ENCODE measurements at regions not wholly inside any gene's neighbourhood (a gene's known extent, or its start where the extent isn't known, plus 50 kb on each side); places are given as distances from the start of the nearest gene placed in this dataset.

DNA sequence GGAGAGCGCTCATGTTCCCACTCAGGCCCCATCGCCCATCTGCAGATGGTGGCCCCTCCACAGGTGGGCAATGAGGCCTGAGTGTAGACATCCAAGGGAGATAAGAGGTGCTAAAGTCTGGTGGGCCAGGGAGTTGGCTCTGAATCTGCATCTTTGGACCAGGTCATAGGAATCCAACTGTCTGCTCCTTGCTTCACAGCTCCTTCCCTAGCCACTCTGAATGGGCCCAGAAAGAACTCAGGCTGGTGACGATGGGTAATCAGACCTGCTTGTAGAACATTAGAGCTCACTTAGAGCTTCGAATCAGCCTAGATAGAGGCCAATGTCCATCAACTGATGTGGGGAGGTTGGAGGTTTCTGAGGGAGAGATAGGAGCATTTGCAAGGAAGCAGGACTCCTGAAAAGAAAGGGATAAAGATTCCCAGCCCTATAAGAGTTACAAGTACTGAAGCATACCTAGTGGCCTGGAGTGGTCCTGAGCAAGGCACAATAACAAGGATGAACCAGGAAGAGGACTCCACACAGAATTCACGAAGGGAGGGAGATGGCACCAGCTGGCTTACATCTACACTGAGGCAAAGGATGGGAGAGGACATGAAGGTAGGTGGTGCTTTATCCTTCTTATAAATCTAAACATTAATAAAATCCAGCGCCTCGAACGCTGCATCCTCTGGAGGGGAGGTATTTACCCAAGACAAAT, 132.8 kb upstream of the ALDH1B1 start:
- Histone ChIP-seq H3K4me1 (ENCODE audit: control insufficient read depth, low read length) (no peaks in the 10 kb centered on the region), H3K27me3 (ENCODE audit: control insufficient read depth, low read length) (peaks cover 2% of the 10 kb centered on the region; the same call in 1 of the 2 replicates), H3K4me3 (ENCODE audit: low read length) (no peak overlapping the region), H3F3A (ENCODE audit: control insufficient read depth, insufficient read depth) (no peaks in the 10 kb centered on the region), H4K20me1 (ENCODE audit: control insufficient read depth, insufficient read depth, low read depth, low read length) (no peaks in the 10 kb centered on the region), H3K36me3 (ENCODE audit: control insufficient read depth, low read length) (no peaks in the 10 kb centered on the region), H3K27ac (ENCODE audit: low read depth, low read length) (no peak overlapping the region), H3K9me3 (ENCODE audit: control insufficient read depth, insufficient read depth, low read length) (no peaks in the 10 kb centered on the region), H3K9me2 (replicated peaks; ENCODE audit: control insufficient read depth, low read length) (no peaks in the 10 kb centered on the region), H3K79me2 (ENCODE audit: control insufficient read depth, low read length) (no peaks in the 10 kb centered on the region), H3K4me2 (ENCODE audit: low read length) (no peak overlapping the region)
- TF ChIP-seq EZH2phosphoT487 (IDR thresholded peaks at IDR 0.05; ENCODE audit: borderline replicate concordance, low read length), result no peak
- TF ChIP-seq, protein P1, sequence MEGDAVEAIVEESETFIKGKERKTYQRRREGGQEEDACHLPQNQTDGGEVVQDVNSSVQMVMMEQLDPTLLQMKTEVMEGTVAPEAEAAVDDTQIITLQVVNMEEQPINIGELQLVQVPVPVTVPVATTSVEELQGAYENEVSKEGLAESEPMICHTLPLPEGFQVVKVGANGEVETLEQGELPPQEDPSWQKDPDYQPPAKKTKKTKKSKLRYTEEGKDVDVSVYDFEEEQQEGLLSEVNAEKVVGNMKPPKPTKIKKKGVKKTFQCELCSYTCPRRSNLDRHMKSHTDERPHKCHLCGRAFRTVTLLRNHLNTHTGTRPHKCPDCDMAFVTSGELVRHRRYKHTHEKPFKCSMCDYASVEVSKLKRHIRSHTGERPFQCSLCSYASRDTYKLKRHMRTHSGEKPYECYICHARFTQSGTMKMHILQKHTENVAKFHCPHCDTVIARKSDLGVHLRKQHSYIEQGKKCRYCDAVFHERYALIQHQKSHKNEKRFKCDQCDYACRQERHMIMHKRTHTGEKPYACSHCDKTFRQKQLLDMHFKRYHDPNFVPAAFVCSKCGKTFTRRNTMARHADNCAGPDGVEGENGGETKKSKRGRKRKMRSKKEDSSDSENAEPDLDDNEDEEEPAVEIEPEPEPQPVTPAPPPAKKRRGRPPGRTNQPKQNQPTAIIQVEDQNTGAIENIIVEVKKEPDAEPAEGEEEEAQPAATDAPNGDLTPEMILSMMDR (IDR thresholded peaks at IDR 0.05; ENCODE audit: low read depth, low read length, poor library complexity, severe bottlenecking), result no peak

DNA sequence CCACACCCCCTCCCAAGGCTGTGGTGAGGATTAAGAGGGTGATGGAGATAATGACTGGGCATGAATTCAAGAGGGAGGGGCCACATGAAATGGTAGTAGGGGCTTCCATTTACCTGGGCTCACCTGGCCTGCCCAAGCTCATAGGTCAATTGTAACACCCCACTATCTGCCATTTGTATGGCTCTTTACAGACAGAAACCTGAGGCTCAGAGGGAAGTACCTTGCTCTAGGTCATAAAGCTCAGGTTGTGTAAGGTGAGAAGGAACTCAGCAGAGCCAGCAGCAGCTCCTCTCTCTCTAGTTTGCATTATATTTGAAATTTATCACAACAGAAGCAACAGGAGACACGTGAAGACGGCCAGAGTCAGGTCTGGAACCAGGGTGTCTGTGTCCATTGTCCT, 133.4 kb upstream of the ALDH1B1 start:
- Histone ChIP-seq H3K36me3 (ENCODE audit: control insufficient read depth, low read length) (no peaks in the 10 kb centered on the region), H3K4me2 (ENCODE audit: low read length) (no peak overlapping the region), H3K9me2 (replicated peaks; ENCODE audit: control insufficient read depth, low read length) (no peaks in the 10 kb centered on the region), H3K4me1 (ENCODE audit: control insufficient read depth, low read length) (no peaks in the 10 kb centered on the region), H3K9me3 (ENCODE audit: control insufficient read depth, insufficient read depth, low read length) (no peaks in the 10 kb centered on the region), H3K27me3 (ENCODE audit: control insufficient read depth, low read length) (peaks cover 2% of the 10 kb centered on the region; the same call in 1 of the 2 replicates), H4K20me1 (ENCODE audit: control insufficient read depth, insufficient read depth, low read depth, low read length) (no peaks in the 10 kb centered on the region), H3K27ac (ENCODE audit: low read depth, low read length) (no peak overlapping the region), H3K4me3 (ENCODE audit: low read length) (no peak overlapping the region), H3F3A (ENCODE audit: control insufficient read depth, insufficient read depth) (no peaks in the 10 kb centered on the region), H3K79me2 (ENCODE audit: control insufficient read depth, low read length) (no peaks in the 10 kb centered on the region)
- TF ChIP-seq EZH2phosphoT487 (IDR thresholded peaks at IDR 0.05; ENCODE audit: borderline replicate concordance, low read length), result no peak

DNA sequence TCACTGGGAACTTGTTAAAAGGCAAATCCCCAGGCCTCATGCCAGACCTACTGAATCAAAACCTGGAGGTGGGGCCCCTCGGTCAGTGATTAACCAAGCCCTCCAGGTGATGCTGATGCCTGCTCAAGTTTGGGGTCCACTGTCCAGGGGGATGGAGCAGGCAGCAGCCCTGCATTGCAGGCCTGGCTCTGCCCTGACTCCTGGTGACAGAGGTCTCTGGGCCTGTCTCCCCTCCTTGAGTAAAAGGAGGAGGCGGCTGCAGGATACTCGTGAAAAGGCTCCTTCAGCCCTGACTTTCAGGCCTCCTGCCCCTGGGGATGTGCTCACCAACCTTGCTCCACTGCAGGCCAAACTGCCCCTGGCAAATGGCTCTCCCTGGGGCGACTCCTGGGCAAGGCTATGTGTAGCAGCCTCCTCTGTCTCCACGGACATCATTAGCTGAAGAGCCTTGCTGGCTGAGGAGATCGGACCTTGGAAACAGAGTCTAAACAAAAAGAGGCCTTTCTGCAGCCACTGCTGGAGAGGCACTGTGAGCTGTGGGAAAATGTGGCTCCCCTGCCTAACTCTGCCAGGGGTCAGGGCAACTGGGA, 134.8 kb upstream of the ALDH1B1 start:
- no peaks in the 10 kb centered on the region for H4K20me1 ChIP-seq (ENCODE audit: control insufficient read depth, insufficient read depth, low read depth, low read length)
- no peak overlapping the region for H3K4me3 ChIP-seq (ENCODE audit: low read length)
- no peak overlapping the region for H3K4me2 ChIP-seq (ENCODE audit: low read length)
- H3K27me3 ChIP-seq (ENCODE audit: control insufficient read depth, low read length), result 0 out of 2 replicates have a peak, but pooled peaks cover 7% of the 10 kb centered on the region
- H3K27ac ChIP-seq (ENCODE audit: low read depth, low read length), result no peak overlapping the region
- no peaks in the 10 kb centered on the region for H3F3A ChIP-seq (ENCODE audit: control insufficient read depth, insufficient read depth)
- H3K4me1 ChIP-seq (ENCODE audit: control insufficient read depth, low read length), result no peaks in the 10 kb centered on the region
- no peaks in the 10 kb centered on the region for H3K9me3 ChIP-seq (ENCODE audit: control insufficient read depth, insufficient read depth, low read length)
- H3K36me3 ChIP-seq (ENCODE audit: control insufficient read depth, low read length), result no peaks in the 10 kb centered on the region
- no peak for TF ChIP-seq EZH2phosphoT487 (IDR thresholded peaks at IDR 0.05; ENCODE audit: borderline replicate concordance, low read length)
- TF ChIP-seq, protein P1 (IDR thresholded peaks at IDR 0.05; ENCODE audit: low read depth, low read length, poor library complexity, severe bottlenecking), result no peak
- no peaks in the 10 kb centered on the region for H3K79me2 ChIP-seq (ENCODE audit: control insufficient read depth, low read length)
- H3K9me2 ChIP-seq (replicated peaks; ENCODE audit: control insufficient read depth, low read length), result no peaks in the 10 kb centered on the region

DNA sequence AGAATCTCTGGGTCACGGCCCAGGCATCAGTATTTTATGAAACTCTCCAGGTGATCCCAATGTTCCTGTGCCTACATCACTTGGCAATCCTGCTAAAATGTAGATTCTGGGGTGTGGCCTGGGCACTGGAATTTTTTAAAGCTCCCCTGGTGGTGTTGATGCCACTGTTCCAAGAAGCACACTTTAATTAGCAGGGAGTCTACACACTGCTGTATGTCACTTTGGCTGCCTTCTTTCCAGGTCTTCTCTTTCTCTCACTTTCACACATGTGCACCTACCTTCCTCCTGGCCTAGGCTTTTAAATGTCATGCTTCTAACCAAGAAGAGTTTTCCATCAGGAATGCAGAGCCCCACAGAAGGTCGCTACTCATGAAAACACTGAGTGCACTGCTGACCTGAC, 136.0 kb upstream of the ALDH1B1 start:
- TF ChIP-seq EZH2phosphoT487 (IDR thresholded peaks at IDR 0.05; ENCODE audit: borderline replicate concordance, low read length), result no peak
- H3K9me2 ChIP-seq (replicated peaks; ENCODE audit: control insufficient read depth, low read length), result no peaks in the 10 kb centered on the region
- no peaks in the 10 kb centered on the region for H3K9me3 ChIP-seq (ENCODE audit: control insufficient read depth, insufficient read depth, low read length)
- H3K36me3 ChIP-seq (ENCODE audit: control insufficient read depth, low read length), result no peaks in the 10 kb centered on the region
- H3K27me3 ChIP-seq (ENCODE audit: control insufficient read depth, low read length), result peaks cover 9% of the 10 kb centered on the region; the same call in 1 of the 2 replicates
- H3K79me2 ChIP-seq (ENCODE audit: control insufficient read depth, low read length), result no peaks in the 10 kb centered on the region
- no peak overlapping the region for H3K4me2 ChIP-seq (ENCODE audit: low read length)
- H4K20me1 ChIP-seq (ENCODE audit: control insufficient read depth, insufficient read depth, low read depth, low read length), result no peaks in the 10 kb centered on the region
- H3F3A ChIP-seq (ENCODE audit: control insufficient read depth, insufficient read depth), result no peaks in the 10 kb centered on the region
- no peak overlapping the region for H3K27ac ChIP-seq (ENCODE audit: low read depth, low read length)
- no peak overlapping the region for H3K4me3 ChIP-seq (ENCODE audit: low read length)
- no peaks in the 10 kb centered on the region for H3K4me1 ChIP-seq (ENCODE audit: control insufficient read depth, low read length)
